OCI-LY3 (cell line): ENCODE measurements at regions not wholly inside any gene's neighbourhood (a gene's known extent, or its start where the extent isn't known, plus 50 kb on each side); places are given as distances from the start of the nearest gene placed in this dataset.
"Not testable (repeated sequence)": the region's sequence is repeated elsewhere in the genome, so short reads cannot be mapped to it uniquely, and the experiment has no call there.

Experiments
- H2AFZ ChIP-seq: fragments of 200-600, 300-600 bp; shearing (Covaris generic); 2 replicates; pipeline ENCODE4 v1.6.0; 2014; ENCODE audit warnings: antibody characterized with exemption, low read depth, low read length
- H3K27ac ChIP-seq: fragments of 200-600, 300-600 bp; sonication (generic); 2 replicates; pipeline ENCODE4 v1.5.1; 2014; ENCODE audit warnings: mild to moderate bottlenecking, low read length, moderate library complexity, mixed read lengths
- H3K27me3 ChIP-seq: fragments of 200-600, 300-600 bp; sonication (generic); 2 replicates; pipeline ENCODE4 v1.6.1; 2014; ENCODE audit warnings: low read depth, low read length, mixed read lengths
- H3K36me3 ChIP-seq: fragments of 200-600, 300-600 bp; sonication (generic); replicated peaks from 2 replicates; pipeline ENCODE3; 2014; ENCODE audit warnings: low read depth, low read length, mixed read lengths
- H3K4me1 ChIP-seq: fragments of 300-600, 200-600 bp; sonication (generic); 2 replicates; pipeline ENCODE4 v1.6.1; 2014; ENCODE audit warnings: low read length, mixed read lengths
- H3K4me2 ChIP-seq: fragments of 200-600, 300-600 bp; sonication (generic); 2 replicates; pipeline ENCODE4 v1.6.1; 2014; ENCODE audit warnings: low read length, mixed read lengths
- H3K4me3 ChIP-seq: fragments of 300-600, 200-600 bp; sonication (generic); 2 replicates; pipeline ENCODE4 v1.5.1; 2014; ENCODE audit warnings: antibody characterized with exemption, mild to moderate bottlenecking, low read length, moderate library complexity
- H3K79me2 ChIP-seq: fragments of 300-600, 200-600 bp; shearing (Covaris generic); 2 replicates; pipeline ENCODE4 v1.6.1; 2014; ENCODE audit warnings: mild to moderate bottlenecking, low read length, mixed read lengths
- H3K9ac ChIP-seq: fragments of 300-600, 200-600 bp; shearing (Covaris generic); 2 replicates; pipeline ENCODE4 v1.6.0; 2014; ENCODE audit warnings: mild to moderate bottlenecking, low read length, moderate library complexity
- H3K9me3 ChIP-seq: fragments of 200-600, 300-600 bp; shearing (Covaris generic); 2 replicates; pipeline ENCODE4 v1.6.1; 2014; ENCODE audit warnings: low read length, mixed read lengths; ENCODE audit not compliant: insufficient read depth
- H4K20me1 ChIP-seq: fragments of 200-600, 300-600 bp; sonication (generic); 2 replicates; pipeline ENCODE4 v1.6.1; 2016; ENCODE audit warnings: low read length, mixed read lengths; ENCODE audit not compliant: insufficient read depth
- EZH2phosphoT487 ChIP-seq: fragments of 200-600 bp; shearing (Covaris generic); IDR thresholded peaks from 2 replicates; pipeline ENCODE4 v1.6.1; 2018; ENCODE audit warnings: antibody characterized with exemption, mixed run types, low read depth
- TF ChIP-seq, protein P1 (sequence below): fragments of 200-600, 300-600 bp; sonication (generic); IDR thresholded peaks from 2 replicates; pipeline ENCODE4 v1.5.1; 2014; ENCODE audit warnings: antibody characterized with exemption, low read length, low read depth

DNA sequence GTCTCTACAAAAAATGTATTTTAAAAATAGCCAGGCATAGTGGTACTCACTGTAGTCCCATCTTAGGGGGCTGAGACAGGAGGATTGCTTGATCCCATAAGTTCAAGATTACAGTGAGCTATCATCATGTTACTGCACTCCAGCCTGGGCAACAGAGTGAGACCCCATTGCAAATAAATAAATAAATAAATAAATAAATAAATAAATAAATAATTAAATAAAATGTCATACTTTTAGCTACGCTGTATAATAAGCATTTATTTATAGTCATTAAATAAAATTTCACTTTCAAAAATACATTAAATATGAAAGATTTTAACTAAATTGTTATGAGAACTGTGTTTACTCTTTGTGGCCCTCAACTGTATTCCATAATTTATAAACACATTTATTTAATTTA lies 1124.2 kb downstream of the PCDH7 start:
- Histone ChIP-seq H4K20me1 (no peaks in the 10 kb centered on the region), H3K9me3 (no peaks in the 10 kb centered on the region), H3K4me3 (no peak overlapping the region), H3K9ac (no peak overlapping the region), H2AFZ (no peak overlapping the region), H3K4me1 (no peaks in the 10 kb centered on the region), H3K79me2 (no peaks in the 10 kb centered on the region), H3K27me3 (no peaks in the 10 kb centered on the region), H3K4me2 (no peak overlapping the region), H3K36me3 (no peaks in the 10 kb centered on the region), H3K27ac (no peak overlapping the region)
- TF ChIP-seq, protein P1, sequence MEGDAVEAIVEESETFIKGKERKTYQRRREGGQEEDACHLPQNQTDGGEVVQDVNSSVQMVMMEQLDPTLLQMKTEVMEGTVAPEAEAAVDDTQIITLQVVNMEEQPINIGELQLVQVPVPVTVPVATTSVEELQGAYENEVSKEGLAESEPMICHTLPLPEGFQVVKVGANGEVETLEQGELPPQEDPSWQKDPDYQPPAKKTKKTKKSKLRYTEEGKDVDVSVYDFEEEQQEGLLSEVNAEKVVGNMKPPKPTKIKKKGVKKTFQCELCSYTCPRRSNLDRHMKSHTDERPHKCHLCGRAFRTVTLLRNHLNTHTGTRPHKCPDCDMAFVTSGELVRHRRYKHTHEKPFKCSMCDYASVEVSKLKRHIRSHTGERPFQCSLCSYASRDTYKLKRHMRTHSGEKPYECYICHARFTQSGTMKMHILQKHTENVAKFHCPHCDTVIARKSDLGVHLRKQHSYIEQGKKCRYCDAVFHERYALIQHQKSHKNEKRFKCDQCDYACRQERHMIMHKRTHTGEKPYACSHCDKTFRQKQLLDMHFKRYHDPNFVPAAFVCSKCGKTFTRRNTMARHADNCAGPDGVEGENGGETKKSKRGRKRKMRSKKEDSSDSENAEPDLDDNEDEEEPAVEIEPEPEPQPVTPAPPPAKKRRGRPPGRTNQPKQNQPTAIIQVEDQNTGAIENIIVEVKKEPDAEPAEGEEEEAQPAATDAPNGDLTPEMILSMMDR: no peak
- no peak for TF ChIP-seq EZH2phosphoT487

DNA sequence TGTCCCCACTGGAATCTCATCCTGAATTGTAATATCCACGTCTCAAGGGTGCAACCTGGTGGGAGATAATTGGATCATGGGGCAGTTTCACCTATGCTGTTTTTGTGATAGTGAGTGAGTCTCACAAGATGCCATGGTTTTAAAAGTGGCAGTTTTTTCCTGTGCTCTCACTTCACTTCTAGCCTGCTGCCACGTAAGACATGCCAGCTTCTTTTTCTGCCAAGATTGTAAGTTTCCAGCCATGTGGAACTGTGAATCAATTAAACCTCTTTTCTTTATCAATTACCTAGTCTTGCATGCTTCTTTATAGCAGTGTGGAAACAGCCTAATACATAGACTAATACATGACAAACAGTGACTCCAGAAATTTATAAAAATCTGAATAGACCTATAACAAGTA lies 1131.8 kb downstream of the PCDH7 start:
- Histone ChIP-seq H3K4me3 (no peak overlapping the region), H4K20me1 (no peaks in the 10 kb centered on the region), H3K27ac (no peak overlapping the region), H3K9me3 (no peaks in the 10 kb centered on the region), H2AFZ (no peak overlapping the region), H3K36me3 (no peaks in the 10 kb centered on the region), H3K79me2 (no peaks in the 10 kb centered on the region), H3K9ac (no peak overlapping the region), H3K4me2 (no peak overlapping the region), H3K4me1 (no peaks in the 10 kb centered on the region), H3K27me3 (no peaks in the 10 kb centered on the region)
- no peak for TF ChIP-seq EZH2phosphoT487
- TF ChIP-seq, protein P1: no peak

DNA sequence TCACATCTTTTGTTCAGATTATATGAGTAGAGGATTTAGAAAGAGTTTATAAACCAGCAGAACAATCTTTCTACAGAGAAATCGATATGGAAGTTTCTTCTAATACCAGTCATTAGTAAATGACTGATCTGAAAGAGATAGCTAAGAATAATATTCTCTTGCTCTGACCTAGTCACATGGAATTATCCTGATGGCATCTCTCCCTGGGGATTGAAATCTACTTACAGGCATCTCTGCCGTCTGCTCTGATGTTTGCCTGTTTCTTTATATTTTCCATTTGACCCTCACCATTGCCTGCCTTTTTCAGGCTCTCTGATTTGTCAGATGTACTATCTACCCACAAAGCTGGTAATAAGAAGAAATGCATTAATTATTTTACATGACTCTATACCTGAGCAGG lies 1157.3 kb downstream of the PCDH7 start:
- H3K4me1 ChIP-seq: no peaks in the 10 kb centered on the region
- no peak overlapping the region for H3K9ac ChIP-seq
- H4K20me1 ChIP-seq: no peaks in the 10 kb centered on the region
- no peaks in the 10 kb centered on the region for H3K9me3 ChIP-seq
- no peaks in the 10 kb centered on the region for H3K79me2 ChIP-seq
- TF ChIP-seq EZH2phosphoT487: no peak
- TF ChIP-seq, protein P1: no peak
- H3K27ac ChIP-seq: no peak overlapping the region
- no peak overlapping the region for H3K4me2 ChIP-seq
- no peaks in the 10 kb centered on the region for H3K27me3 ChIP-seq
- H2AFZ ChIP-seq: no peak overlapping the region
- no peak overlapping the region for H3K4me3 ChIP-seq
- no peaks in the 10 kb centered on the region for H3K36me3 ChIP-seq

DNA sequence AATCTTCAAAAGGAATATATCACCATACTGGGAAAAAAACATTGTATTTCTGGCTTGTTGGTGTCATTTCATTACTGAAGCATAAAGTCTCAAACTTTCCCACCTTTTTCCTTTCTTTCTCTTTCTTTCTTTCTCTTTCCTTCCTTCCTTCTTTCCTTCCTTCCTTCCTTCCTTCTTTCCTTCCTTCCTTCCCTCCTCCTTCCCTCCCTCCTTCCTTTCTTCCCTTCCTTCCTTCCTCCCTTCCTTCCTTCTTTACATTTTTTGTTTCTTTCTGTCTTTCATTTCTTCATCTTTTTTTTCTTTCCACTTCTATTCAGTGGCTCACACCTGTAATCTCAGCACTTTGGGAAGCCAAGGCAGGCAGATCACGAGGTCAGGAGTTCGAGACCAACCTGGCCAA lies 1160.7 kb downstream of the PCDH7 start:
- H3K27ac ChIP-seq, H3K9ac ChIP-seq, H3K4me2 ChIP-seq, H3K27me3 ChIP-seq, H2AFZ ChIP-seq, H3K36me3 ChIP-seq, H3K4me3 ChIP-seq, H3K79me2 ChIP-seq, H4K20me1 ChIP-seq, H3K4me1 ChIP-seq, H3K9me3 ChIP-seq: not testable (repeated sequence)

DNA sequence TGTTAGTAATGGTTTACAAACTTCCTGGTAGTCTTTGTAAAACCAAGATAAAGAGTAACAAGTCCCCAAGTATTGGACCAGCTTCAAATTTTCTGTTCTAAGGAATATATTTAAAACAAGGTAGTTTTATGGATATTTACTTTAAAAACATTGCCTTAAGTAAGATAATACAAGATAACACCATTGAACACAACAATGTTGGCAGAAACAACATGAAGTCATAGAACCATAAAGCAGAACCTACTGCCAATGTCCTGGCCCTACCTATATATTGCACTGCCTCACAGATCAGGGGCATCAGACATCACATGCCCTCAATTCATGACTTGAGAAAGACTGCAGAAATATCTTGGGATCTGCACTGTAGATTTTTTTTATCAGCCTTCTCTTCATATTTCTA lies 1176.2 kb downstream of the PCDH7 start:
- Histone ChIP-seq H3K4me2 (no peak overlapping the region), H2AFZ (no peak overlapping the region), H3K9ac (no peak overlapping the region), H3K4me1 (no peaks in the 10 kb centered on the region), H3K27ac (no peak overlapping the region), H3K27me3 (no peaks in the 10 kb centered on the region), H3K4me3 (no peak overlapping the region), H3K79me2 (no peaks in the 10 kb centered on the region), H3K36me3 (no peaks in the 10 kb centered on the region), H4K20me1 (no peaks in the 10 kb centered on the region), H3K9me3 (no peaks in the 10 kb centered on the region)
- TF ChIP-seq, protein P1: no peak
- no peak for TF ChIP-seq EZH2phosphoT487
